GM23338 (cell line): ENCODE measurements at regions not wholly inside any gene's neighbourhood (a gene's known extent, or its start where the extent isn't known, plus 50 kb on each side); places are given as distances from the start of the nearest gene placed in this dataset.

Experiments
- EZH2 ChIP-seq: fragments of 200-600 bp; sonication (generic); IDR thresholded peaks from one replicate; pipeline ENCODE4 v1.8.0; 2017; ENCODE audit warnings: antibody characterized with exemption, mild to moderate bottlenecking, low read depth; ENCODE audit not compliant: unreplicated experiment
- EZH2phosphoT487 ChIP-seq: fragments of 200-600 bp; sonication (generic); IDR thresholded peaks from one replicate; pipeline ENCODE4 v1.8.1; 2018; ENCODE audit warnings: antibody characterized with exemption; ENCODE audit not compliant: unreplicated experiment
- JUNB ChIP-seq: IDR thresholded peaks from one replicate; pipeline ENCODE4 v1.6.1; 2016; ENCODE audit warnings: antibody characterized with exemption; ENCODE audit not compliant: unreplicated experiment
- NANOG ChIP-seq: IDR thresholded peaks from 2 replicates; pipeline ENCODE4 v1.6.1; 2016; ENCODE audit warnings: antibody characterized with exemption, borderline replicate concordance
- POLR2AphosphoS5 ChIP-seq: IDR thresholded peaks from 2 replicates; pipeline ENCODE4 v1.6.1; 2016; ENCODE audit warnings: antibody characterized with exemption, low read depth
- ZNF114 ChIP-seq: fragments of 250-450 bp; sonication (Bioruptor Pico); IDR thresholded peaks from 2 replicates; pipeline ENCODE4 v1.5.0; 2020; ENCODE audit warnings: mild to moderate bottlenecking, moderate library complexity
- ZNF331 ChIP-seq: fragments of 250-450 bp; sonication (Bioruptor Pico); IDR thresholded peaks from 2 replicates; pipeline ENCODE4 v1.5.0; 2020; ENCODE audit warnings: low read depth, mild to moderate bottlenecking, moderate library complexity
- TF ChIP-seq, protein P1 (sequence below): IDR thresholded peaks from one replicate; pipeline ENCODE4 v1.6.1; 2018; ENCODE audit warnings: antibody characterized with exemption; ENCODE audit not compliant: unreplicated experiment
- TF ChIP-seq, protein P2 (sequence below), 2 experiments: fragments of 200-600 bp in 1 of 2; sonication (generic) in 1 of 2; conservative IDR thresholded peaks; 2 replicates each; pipeline versions ENCODE4 v1.5.1 to v1.6.1; 2016 to 2017; ENCODE audit warnings: antibody characterized with exemption in 2 of 2, low read depth in 2 of 2, mild to moderate bottlenecking in 2 of 2, moderate library complexity in 1 of 2

- TF ChIP-seq, protein P1, sequence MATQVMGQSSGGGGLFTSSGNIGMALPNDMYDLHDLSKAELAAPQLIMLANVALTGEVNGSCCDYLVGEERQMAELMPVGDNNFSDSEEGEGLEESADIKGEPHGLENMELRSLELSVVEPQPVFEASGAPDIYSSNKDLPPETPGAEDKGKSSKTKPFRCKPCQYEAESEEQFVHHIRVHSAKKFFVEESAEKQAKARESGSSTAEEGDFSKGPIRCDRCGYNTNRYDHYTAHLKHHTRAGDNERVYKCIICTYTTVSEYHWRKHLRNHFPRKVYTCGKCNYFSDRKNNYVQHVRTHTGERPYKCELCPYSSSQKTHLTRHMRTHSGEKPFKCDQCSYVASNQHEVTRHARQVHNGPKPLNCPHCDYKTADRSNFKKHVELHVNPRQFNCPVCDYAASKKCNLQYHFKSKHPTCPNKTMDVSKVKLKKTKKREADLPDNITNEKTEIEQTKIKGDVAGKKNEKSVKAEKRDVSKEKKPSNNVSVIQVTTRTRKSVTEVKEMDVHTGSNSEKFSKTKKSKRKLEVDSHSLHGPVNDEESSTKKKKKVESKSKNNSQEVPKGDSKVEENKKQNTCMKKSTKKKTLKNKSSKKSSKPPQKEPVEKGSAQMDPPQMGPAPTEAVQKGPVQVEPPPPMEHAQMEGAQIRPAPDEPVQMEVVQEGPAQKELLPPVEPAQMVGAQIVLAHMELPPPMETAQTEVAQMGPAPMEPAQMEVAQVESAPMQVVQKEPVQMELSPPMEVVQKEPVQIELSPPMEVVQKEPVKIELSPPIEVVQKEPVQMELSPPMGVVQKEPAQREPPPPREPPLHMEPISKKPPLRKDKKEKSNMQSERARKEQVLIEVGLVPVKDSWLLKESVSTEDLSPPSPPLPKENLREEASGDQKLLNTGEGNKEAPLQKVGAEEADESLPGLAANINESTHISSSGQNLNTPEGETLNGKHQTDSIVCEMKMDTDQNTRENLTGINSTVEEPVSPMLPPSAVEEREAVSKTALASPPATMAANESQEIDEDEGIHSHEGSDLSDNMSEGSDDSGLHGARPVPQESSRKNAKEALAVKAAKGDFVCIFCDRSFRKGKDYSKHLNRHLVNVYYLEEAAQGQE = no peak
- TF ChIP-seq, protein P2, sequence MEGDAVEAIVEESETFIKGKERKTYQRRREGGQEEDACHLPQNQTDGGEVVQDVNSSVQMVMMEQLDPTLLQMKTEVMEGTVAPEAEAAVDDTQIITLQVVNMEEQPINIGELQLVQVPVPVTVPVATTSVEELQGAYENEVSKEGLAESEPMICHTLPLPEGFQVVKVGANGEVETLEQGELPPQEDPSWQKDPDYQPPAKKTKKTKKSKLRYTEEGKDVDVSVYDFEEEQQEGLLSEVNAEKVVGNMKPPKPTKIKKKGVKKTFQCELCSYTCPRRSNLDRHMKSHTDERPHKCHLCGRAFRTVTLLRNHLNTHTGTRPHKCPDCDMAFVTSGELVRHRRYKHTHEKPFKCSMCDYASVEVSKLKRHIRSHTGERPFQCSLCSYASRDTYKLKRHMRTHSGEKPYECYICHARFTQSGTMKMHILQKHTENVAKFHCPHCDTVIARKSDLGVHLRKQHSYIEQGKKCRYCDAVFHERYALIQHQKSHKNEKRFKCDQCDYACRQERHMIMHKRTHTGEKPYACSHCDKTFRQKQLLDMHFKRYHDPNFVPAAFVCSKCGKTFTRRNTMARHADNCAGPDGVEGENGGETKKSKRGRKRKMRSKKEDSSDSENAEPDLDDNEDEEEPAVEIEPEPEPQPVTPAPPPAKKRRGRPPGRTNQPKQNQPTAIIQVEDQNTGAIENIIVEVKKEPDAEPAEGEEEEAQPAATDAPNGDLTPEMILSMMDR (conservative IDR thresholded peaks at IDR 0.05; ENCODE audit: low read depth in 2 of 2) = no peak
- no peak for TF ChIP-seq EZH2phosphoT487
- no peak for TF ChIP-seq POLR2AphosphoS5
- TF ChIP-seq JUNB = no peak
- no peak for TF ChIP-seq EZH2
- no peak for TF ChIP-seq ZNF331 (CRISPR knock-in tag)
- TF ChIP-seq ZNF114 (CRISPR knock-in tag) = no peak
- TF ChIP-seq NANOG = no peak
Measured at GRCh38 chr18:65990174-65990690, 239.4 kb downstream of the CDH7 start.
